ENCODE measurements at regions not wholly inside any gene's neighbourhood (a gene's known extent, or its start where the extent isn't known, plus 50 kb on each side); places are given as distances from the start of the nearest gene placed in this dataset.
"Not testable (repeated sequence)": the region's sequence is repeated elsewhere in the genome, so short reads cannot be mapped to it uniquely, and the experiment has no call there.

- DNase-seq (ENCODE audit: low read depth): no peak
Observed at GRCh38 chr9:75671354-75671753, 219.1 kb upstream of the PCSK5 start.

DNA sequence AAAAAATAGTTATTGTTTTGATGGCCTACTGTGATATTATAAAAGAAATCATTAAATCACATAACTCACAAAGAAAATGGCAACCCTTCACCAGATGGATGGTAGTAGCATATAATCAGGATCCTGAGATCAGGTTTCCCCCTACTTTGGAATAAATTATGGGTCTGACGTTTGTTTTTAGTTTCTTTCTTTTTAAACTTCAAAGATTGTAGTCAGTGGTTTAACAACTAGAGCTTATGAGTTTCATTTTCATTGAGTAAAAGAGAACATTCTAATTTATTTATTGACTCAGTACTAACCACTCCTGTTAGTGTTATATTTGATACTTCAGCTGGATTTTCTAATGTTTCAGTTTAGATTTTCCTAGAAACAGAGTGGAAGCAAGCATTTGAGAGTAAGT is 218.0 kb upstream of the PCSK5 start:
- DNase-seq (ENCODE audit: low read depth): no peak

DNA sequence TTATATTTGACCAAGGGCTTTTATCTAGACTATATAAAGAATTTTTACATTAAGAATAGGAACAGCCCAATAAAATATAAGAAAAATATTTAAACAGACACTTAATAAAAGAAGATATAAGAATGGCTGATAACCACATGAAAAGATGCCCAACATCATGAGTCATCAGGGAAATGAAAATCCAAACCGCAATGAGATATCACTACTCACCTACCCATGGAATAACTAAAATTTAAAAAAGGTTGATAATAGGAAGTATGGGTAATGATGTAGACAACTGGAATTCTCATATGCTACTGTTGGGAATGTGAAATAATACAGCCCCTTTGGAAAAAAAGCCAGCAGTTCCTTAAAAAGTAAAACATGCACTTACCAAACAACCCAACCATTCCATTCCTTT is 206.9 kb upstream of the PCSK5 start:
- DNase-seq (ENCODE audit: low read depth): no peak

DNA sequence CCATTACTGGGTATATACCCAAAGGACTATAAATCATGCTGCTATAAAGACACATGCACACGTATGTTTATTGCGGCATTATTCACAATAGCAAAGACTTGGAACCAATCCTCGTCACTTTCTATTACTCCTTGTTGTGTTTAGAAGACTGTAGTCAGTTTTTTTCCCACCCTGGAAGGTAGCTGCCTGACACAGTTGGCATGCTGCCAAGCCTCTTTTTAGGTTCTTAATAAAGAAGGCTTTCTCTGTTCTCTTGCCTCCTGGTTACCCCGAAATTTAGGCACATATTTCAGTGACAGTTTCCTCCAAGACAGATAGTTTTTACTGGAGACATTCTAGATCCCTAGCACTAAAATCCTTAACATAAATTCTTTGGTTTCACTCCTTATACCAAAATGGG is 205.4 kb upstream of the PCSK5 start:
- DNase-seq (ENCODE audit: low read depth): no peak

- no peak for DNase-seq (ENCODE audit: low read depth)
Observed at GRCh38 chr9:75687359-75687953, 203.0 kb upstream of the PCSK5 start.

- not testable (repeated sequence) for DNase-seq (ENCODE audit: low read depth)
Observed at GRCh38 chr9:75690551-75690950, 199.9 kb upstream of the PCSK5 start.

GRCh38 chr9:75691408-75691807 is 199.1 kb upstream of the PCSK5 start:
- no peak for DNase-seq (ENCODE audit: low read depth)

DNA sequence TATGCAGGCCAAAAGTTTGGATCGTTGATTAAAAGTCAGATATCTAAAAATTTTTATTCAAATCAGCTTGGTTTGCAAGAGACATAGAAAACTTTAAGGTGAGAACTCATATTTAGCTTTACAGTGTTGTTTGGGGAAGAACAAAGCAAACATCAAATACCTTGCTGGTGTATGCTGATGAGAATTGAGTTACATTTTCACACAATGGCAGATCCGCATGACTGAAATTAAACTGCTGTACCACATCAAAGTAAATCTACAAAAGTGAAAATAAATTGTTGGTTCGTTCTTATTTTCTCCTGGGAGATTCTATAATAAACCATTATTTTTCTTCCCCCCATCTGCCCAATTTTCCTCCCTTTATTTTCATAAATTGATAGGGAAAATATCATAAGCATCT is 198.2 kb upstream of the PCSK5 start:
- DNase-seq (ENCODE audit: low read depth): no peak

DNA sequence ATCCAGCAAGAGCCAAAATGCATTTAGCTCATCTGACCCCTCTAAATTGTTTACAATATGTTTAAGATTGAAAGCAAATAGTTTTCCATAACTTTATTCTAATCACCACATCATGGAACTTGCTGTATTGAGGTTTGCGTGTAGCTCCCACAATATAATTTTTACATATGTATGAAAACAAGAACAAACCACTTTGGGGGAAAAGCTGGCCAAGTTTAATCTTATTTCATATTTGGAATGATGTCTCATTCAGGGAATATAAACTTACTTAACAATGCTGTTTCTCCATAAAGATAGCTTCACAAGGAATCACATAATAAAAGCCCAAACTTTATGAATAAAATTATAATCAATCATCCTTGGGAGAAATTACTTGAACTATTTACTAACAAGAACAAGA is 194.6 kb upstream of the PCSK5 start:
- no peak for DNase-seq (ENCODE audit: low read depth)

- DNase-seq (ENCODE audit: low read depth): no peak
Observed at GRCh38 chr9:75699017-75699416, 191.5 kb upstream of the PCSK5 start.

GRCh38 chr9:75699625-75700251 is 190.7 kb upstream of the PCSK5 start:
- no peak for DNase-seq (ENCODE audit: low read depth)

DNA sequence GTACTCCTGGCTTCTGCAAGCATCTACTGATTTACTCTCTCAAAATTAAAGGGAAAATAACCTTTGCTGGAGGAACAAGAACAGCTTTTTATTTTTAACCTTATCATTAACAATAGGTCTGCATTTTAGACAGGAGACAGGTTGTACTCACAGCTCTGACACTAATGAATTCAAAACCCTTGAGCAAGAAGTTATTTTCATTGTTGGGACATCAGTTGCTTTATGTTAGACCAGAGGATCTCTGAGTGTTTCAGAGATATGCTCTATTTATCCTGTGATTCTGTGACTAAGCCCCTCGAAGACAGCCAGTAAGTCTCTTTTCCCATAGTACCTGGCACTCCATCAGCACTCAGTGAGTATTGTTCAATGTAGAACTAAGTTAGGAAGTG is 190.2 kb upstream of the PCSK5 start:
- DNase-seq (ENCODE audit: low read depth): no peak

DNA sequence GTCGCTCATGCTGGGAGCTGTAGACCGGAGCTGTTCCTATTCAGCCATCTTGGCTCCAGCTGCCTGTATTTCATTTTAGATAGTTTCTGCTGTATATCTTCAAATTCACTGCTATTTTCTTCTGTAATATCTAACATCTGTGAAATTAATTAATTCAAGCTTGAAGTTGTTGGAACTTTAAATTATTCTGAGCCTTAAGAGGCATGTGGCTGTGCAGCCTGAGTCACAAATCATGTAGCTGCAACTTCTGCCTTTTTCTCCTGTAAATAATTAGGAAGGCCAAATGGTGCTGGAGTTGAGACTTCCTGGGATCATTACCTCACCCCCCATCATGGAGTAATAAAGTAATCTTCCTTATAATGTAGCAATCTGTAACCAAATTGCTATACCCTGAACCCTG is 183.3 kb upstream of the PCSK5 start:
- DNase-seq (ENCODE audit: low read depth): no peak

DNA sequence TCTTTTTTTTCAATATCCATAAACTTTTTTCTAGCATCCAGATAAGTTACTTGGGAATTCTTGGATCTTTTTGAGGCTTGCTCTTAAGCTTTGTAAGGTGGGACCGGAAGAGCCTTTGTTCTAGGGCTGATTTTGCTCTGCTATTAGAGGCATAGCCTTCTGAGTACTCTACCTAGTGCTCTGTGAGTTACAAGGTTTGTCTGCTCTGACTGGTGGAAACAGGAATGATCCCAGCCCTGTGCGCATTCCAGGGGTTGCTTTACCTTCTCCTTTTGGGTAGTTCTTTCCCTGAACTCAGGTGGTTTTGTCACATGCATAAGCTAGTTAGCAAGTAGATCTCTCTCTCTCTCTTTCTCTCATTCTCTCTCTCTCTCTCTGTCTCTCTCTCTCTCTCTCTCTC is 180.8 kb upstream of the PCSK5 start:
- no peak for DNase-seq (ENCODE audit: low read depth)

GRCh38 chr9:75712700-75713099 is 177.8 kb upstream of the PCSK5 start:
- DNase-seq (ENCODE audit: low read depth): no peak

DNA sequence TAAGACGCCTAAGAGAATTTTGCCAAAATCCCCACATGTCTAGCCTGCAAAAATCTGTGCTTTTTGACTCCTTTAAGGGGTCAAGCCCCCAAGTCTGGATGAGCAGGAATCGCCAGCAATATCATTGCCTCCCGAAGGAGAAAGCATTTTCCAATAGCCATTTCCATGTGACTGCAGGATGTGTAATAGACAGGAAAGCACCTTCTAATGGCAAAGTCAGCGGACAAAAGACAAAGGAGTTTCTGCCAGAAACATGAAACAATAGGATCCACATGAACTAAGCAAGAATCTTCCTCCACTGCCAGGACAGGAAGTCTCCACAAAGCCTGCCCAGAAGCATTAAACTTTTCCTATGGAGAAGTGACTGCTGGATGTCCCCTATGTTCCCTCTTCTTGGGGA is 177.1 kb upstream of the PCSK5 start:
- DNase-seq (ENCODE audit: low read depth): no peak

DNA sequence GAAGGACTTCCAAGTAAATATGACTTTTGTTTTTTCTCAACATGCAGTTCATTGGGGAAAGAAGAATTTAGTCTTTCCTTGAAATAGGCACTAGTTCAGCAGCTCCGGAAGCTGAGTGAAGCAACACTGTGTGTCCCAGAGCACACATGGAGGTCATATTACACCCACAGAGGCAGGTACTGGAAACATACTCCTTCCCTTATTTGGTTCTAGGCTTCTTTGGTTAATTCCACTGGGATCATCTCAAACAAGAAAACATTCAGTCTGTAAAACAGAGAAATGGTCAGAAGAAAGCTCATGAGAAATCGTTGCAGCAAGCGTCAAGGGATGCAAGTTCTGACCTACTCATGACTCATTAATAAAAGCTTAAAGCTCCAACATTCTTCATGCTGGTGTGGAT is 175.1 kb upstream of the PCSK5 start:
- DNase-seq (ENCODE audit: low read depth): peak; percentile 44

DNA sequence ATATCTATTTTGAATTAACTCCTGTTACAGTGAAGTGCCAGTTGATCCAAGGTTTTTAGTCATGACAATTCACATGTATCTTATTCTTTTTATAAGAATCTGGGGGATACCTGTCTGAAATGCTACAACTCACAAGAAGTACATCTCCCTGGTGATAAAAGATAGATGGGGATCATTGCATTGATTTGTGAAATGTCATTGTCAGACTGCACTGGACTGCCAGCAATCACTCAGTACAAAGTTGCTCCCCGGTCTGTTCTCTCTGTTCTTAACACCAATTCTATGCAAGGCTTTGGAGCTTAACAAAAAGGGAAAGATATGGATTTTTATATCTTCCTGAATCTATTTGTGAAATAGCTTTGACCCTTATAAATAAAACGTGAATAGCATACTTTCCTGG is 171.8 kb upstream of the PCSK5 start:
- DNase-seq (ENCODE audit: low read depth): no peak

GRCh38 chr9:75728391-75728790 is 162.1 kb upstream of the PCSK5 start:
- no peak for DNase-seq (ENCODE audit: low read depth)

- no peak for DNase-seq (ENCODE audit: low read depth)
Observed at GRCh38 chr9:75734802-75735201, 155.7 kb upstream of the PCSK5 start.

DNA sequence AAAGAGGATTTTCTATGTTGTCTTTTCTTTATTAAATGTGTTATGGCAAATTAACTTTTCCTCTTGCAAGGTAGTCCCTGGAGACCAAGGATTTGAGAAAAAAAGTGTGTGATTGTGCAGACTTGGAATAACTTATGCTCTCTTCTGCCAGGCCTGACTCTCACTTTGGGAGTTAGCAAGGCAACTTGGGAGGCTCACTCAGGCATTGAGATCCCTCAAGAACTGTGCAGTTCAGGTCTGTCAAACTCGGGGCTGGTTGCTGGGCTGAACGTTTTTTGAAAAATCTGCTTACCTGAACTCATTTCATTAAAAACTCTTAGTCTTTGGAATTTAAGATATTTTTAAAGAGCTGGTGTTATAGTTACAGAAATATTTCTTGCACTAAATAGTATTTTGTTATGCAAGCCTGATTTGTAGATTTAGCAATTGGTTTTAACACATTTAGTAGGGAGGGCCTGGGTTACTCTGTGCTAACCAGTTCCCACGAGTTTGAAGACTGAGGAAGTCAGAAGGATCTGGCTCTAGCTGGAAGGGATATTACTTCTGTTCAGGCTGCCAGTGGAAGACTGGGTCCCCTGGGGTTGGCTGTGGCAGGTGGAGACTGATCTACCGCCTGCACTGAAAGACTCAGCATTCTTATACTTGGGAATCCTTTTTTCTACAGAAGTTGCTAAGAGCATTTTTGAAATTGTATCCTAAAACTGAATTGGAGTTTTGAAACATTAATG is 150.4 kb upstream of the PCSK5 start:
- no peak for DNase-seq (ENCODE audit: low read depth)

- DNase-seq (ENCODE audit: low read depth): no peak
Observed at GRCh38 chr9:75743855-75744254, 146.6 kb upstream of the PCSK5 start.

- DNase-seq (ENCODE audit: low read depth): no peak
Observed at GRCh38 chr9:75754080-75754479, 136.4 kb upstream of the PCSK5 start.

- no peak for DNase-seq (ENCODE audit: low read depth)
Observed at GRCh38 chr9:75775166-75775565, 115.3 kb upstream of the PCSK5 start.

Data from stromal cell of bone marrow (primary cell).